HepG2 (cell line): ENCODE measurements at regions not wholly inside any gene's neighbourhood (a gene's known extent, or its start where the extent isn't known, plus 50 kb on each side); places are given as distances from the start of the nearest gene placed in this dataset.

ENCODE experiments used
- ATAC-seq: fragments of 200-7000 bp; cut with Tn5 transposase; 3 replicates; pipeline ENCODE4 v1.9.1; 2020; ENCODE audit warnings: mild to moderate bottlenecking, moderate library complexity
- BruUV-seq: library from RNA; stranded (reverse); fragments of 400-500 nt; replicated peaks from 2 replicates; lab custom pipeline; 2021; lab: Mats Ljungman, UMichigan
- CTCF ChIA-PET: fragments of 300-600 bp; formaldehyde crosslinking; extraction: SDS; loops from one replicate; lab custom pipeline; 2021; ENCODE audit warnings: low total read pairs, inconsistent platforms, low intra/inter-chr PET ratio; lab: Yijun Ruan, JAX
- POLR2A ChIA-PET: fragments of 350-600 bp; sonication (Branson Sonifier 250); formaldehyde crosslinking; loops from one replicate; lab custom pipeline; 2020; ENCODE audit warnings: antibody characterized with exemption, inconsistent platforms; lab: Yijun Ruan, JAX
- DNase-seq: peaks from one replicate; pipeline ENCODE4 v3.0.0-alpha.2; 2015; ENCODE audit warnings: low spot score
- FAIRE-seq: peaks from 3 replicates; lab custom pipeline; 2011; peaks lifted over from hg19 to GRCh38; lab: Jason Lieb, UNC
- H2AFZ ChIP-seq: one replicate; pipeline ENCODE4 v1.6.1; 2011; ENCODE audit warnings: low read length, inconsistent platforms
- H3K27ac ChIP-seq: fragments of 300-600 bp; 3 replicates; pipeline ENCODE4 v1.8.0; 2011; ENCODE audit warnings: mixed run types, mild to moderate bottlenecking, mixed read lengths, low read length, inconsistent platforms; ENCODE audit not compliant: insufficient read depth; ENCODE audit errors: extremely low read length
- H3K27me3 ChIP-seq, 2 experiments: fragments of 200-600 bp in 1 of 2; 2 replicates in 1 of 2; 3 replicates in 1 of 2; pipeline versions ENCODE4 v1.6.0 to v1.8.0; 2011; ENCODE audit warnings: low read length in 2 of 2, mild to moderate bottlenecking in 2 of 2, moderate library complexity in 2 of 2, inconsistent platforms in 1 of 2; ENCODE audit not compliant: insufficient read depth in 2 of 2, control insufficient read depth in 1 of 2
- H3K36me3 ChIP-seq, 2 experiments: fragments of 200-600 bp in 1 of 2; replicated peaks in 1 of 2; 2 replicates in 1 of 2; 3 replicates in 1 of 2; pipeline versions ENCODE4 v1.5.1 to v1.8.0; 2011; ENCODE audit warnings: low read length in 2 of 2, inconsistent platforms in 1 of 2; ENCODE audit not compliant: insufficient read depth in 2 of 2, control insufficient read depth in 1 of 2
- H3K4me1 ChIP-seq: 2 replicates; pipeline ENCODE4 v1.5.1; 2012; ENCODE audit warnings: low read length, inconsistent platforms; ENCODE audit not compliant: insufficient read depth
- H3K4me2 ChIP-seq: 2 replicates; pipeline ENCODE4 v1.6.0; 2011; ENCODE audit warnings: low read depth, low read length, inconsistent platforms
- H3K4me3 ChIP-seq, 3 experiments: fragments of 200-600 bp in 1 of 3; sonication (generic), shearing (Covaris generic) in 1 of 3; replicated peaks in 1 of 3; 2 replicates each; pipeline ENCODE4 v1.5.1; 2011 to 2016; ENCODE audit warnings: low read length in 3 of 3, inconsistent platforms in 2 of 3, low read depth in 2 of 3, mild to moderate bottlenecking in 2 of 3, control low read depth in 1 of 3, mixed read lengths in 1 of 3; ENCODE audit not compliant: insufficient read depth in 1 of 3
- H3K79me2 ChIP-seq: one replicate; pipeline ENCODE4 v1.6.1; 2011; ENCODE audit warnings: low read length, inconsistent platforms; ENCODE audit not compliant: insufficient read depth
- H3K9ac ChIP-seq: 2 replicates; pipeline ENCODE4 v1.6.0; 2011; ENCODE audit warnings: mild to moderate bottlenecking, low read depth, low read length, inconsistent platforms; ENCODE audit not compliant: insufficient read depth
- H3K9me3 ChIP-seq: 2 replicates; pipeline ENCODE4 v1.5.1; 2012; ENCODE audit warnings: mild to moderate bottlenecking, low read length
- H4K20me1 ChIP-seq: 2 replicates; pipeline ENCODE4 v1.6.0; 2011; ENCODE audit warnings: inconsistent platforms, mild to moderate bottlenecking, low read length, moderate library complexity; ENCODE audit not compliant: insufficient read depth
- ASH2L ChIP-seq: fragments of 300-600, 200-600 bp; sonication (generic); IDR thresholded peaks from 2 replicates; pipeline ENCODE4 v1.7.0; 2017; ENCODE audit warnings: low read depth, mild to moderate bottlenecking, moderate library complexity, mixed read lengths, low read length; ENCODE audit not compliant: insufficient read length
- TCF7 ChIP-seq: sonication (generic); IDR thresholded peaks from 2 replicates; pipeline ENCODE4 v1.6.1; 2016; ENCODE audit warnings: antibody characterized with exemption, low read depth
- ZBTB8A ChIP-seq: sonication (generic); formaldehyde crosslinking; IDR thresholded peaks from 2 replicates; pipeline ENCODE4 v1.4.0; 2020; ENCODE audit warnings: mild to moderate bottlenecking, low read depth, missing genetic modification reagents, borderline replicate concordance
- ZNF879 ChIP-seq: sonication (generic); formaldehyde crosslinking; IDR thresholded peaks from 2 replicates; pipeline ENCODE4 v1.8.1; 2023; ENCODE audit warnings: missing genetic modification reagents
- WGBS: methylation state at CpG from one replicate; pipeline ENCODE4 v1.1.6; 2017; ENCODE audit warnings: low lambda C conversion rate; 5-methylcytosine and 5-hydroxymethylcytosine counted together
- in situ Hi-C: cut with HindIII; loops from 2 replicates; pipeline ENCODE4 v1.10.0; 2017; ENCODE audit warnings: low pct_unique_long_range_greater_than_20kb; ENCODE audit not compliant: extremely low pct_ligation_motif_present
- intact Hi-C: fragments of 100-400 bp; cut with micrococcal nuclease; formaldehyde crosslinking; loops from one replicate; pipeline ENCODE4 v1.10.0; 2022; ENCODE audit not compliant: unreplicated experiment
- TF ChIP-seq, protein P1 (sequence below): IDR thresholded peaks from 2 replicates; pipeline ENCODE4 v1.6.1; 2012; ENCODE audit warnings: low read length, improper control_type of control experiment
- TF ChIP-seq, protein P2 (sequence below): sonication (generic); formaldehyde crosslinking; IDR thresholded peaks from 2 replicates; pipeline ENCODE4 v1.4.0; 2020; ENCODE audit warnings: missing genetic modification reagents

GRCh38 chr10:62457196-62457595 is 83.0 kb downstream of the ZNF365 start (continued):
- TF ChIP-seq, protein P1, sequence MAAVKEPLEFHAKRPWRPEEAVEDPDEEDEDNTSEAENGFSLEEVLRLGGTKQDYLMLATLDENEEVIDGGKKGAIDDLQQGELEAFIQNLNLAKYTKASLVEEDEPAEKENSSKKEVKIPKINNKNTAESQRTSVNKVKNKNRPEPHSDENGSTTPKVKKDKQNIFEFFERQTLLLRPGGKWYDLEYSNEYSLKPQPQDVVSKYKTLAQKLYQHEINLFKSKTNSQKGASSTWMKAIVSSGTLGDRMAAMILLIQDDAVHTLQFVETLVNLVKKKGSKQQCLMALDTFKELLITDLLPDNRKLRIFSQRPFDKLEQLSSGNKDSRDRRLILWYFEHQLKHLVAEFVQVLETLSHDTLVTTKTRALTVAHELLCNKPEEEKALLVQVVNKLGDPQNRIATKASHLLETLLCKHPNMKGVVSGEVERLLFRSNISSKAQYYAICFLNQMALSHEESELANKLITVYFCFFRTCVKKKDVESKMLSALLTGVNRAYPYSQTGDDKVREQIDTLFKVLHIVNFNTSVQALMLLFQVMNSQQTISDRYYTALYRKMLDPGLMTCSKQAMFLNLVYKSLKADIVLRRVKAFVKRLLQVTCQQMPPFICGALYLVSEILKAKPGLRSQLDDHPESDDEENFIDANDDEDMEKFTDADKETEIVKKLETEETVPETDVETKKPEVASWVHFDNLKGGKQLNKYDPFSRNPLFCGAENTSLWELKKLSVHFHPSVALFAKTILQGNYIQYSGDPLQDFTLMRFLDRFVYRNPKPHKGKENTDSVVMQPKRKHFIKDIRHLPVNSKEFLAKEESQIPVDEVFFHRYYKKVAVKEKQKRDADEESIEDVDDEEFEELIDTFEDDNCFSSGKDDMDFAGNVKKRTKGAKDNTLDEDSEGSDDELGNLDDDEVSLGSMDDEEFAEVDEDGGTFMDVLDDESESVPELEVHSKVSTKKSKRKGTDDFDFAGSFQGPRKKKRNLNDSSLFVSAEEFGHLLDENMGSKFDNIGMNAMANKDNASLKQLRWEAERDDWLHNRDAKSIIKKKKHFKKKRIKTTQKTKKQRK = no peak

DNA sequence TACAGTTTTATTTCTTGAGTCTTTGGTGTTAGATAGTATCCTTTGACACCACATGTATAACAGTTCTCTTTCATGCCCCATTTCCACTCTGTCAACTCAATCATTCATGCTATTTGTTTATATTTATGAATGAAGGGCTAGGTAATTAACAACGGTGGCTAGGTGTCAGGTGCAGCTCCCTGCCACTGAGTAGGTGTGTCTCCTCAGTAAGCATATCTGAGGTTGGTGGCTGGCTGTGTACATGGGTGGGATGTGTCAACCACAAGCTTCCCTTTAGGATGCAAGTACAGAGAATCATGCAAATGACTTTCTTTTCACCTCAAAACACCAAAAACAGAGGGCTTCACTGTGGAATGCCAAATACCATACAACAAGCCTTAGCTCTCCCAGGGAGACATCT is 83.4 kb downstream of the ZNF365 start:
- Histone ChIP-seq H3K27ac (no peak overlapping the region), H3K4me2 (no peak overlapping the region), H3K4me1 (no peaks in the 10 kb centered on the region), H3K27me3 (no peaks in the 10 kb centered on the region; a peak in 1 of 5 replicates), H3K36me3 (no peaks in the 10 kb centered on the region), H3K4me3 (no peak overlapping the region), H3K9me3 (no peaks in the 10 kb centered on the region), H3K79me2 (no peaks in the 10 kb centered on the region), H4K20me1 (no peaks in the 10 kb centered on the region), H2AFZ (no peak overlapping the region), H3K9ac (no peak overlapping the region)
- POLR2A ChIA-PET = no interaction called here
- DNase-seq (no peak), FAIRE-seq (no peak), ATAC-seq (no peak)
- in situ Hi-C loops = no loop called here
- intact Hi-C loops = no loop called here
- no TSS peak for BruUV-seq
- CTCF ChIA-PET = no interaction called here
- WGBS = 6% methylated on average over 1 of the region's 1 CpG
- no peak for TF ChIP-seq TCF7
- no peak for TF ChIP-seq ASH2L
- TF ChIP-seq, protein P2, sequence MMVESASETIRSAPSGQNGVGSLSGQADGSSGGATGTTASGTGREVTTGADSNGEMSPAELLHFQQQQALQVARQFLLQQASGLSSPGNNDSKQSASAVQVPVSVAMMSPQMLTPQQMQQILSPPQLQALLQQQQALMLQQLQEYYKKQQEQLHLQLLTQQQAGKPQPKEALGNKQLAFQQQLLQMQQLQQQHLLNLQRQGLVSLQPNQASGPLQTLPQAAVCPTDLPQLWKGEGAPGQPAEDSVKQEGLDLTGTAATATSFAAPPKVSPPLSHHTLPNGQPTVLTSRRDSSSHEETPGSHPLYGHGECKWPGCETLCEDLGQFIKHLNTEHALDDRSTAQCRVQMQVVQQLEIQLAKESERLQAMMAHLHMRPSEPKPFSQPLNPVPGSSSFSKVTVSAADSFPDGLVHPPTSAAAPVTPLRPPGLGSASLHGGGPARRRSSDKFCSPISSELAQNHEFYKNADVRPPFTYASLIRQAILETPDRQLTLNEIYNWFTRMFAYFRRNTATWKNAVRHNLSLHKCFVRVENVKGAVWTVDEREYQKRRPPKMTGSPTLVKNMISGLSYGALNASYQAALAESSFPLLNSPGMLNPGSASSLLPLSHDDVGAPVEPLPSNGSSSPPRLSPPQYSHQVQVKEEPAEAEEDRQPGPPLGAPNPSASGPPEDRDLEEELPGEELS (CRISPR knock-in tag) = no peak
- no peak for TF ChIP-seq ZNF879 (CRISPR knock-in tag)
- TF ChIP-seq ZBTB8A = no peak
